GM21786 (cell line): ENCODE measurements at regions not wholly inside any gene's neighbourhood (a gene's known extent, or its start where the extent isn't known, plus 50 kb on each side); places are given as distances from the start of the nearest gene placed in this dataset.

Experiments used
- ATAC-seq: cut with Tn5 transposase; IDR thresholded peaks from one replicate; pipeline ENCODE4 v1.9.1; 2021; ENCODE audit not compliant: unreplicated experiment

- ATAC-seq = no peak
Observed at GRCh38 chr2:6054161-6054671, 362.0 kb downstream of the SOX11 start.

GRCh38 chr2:6060992-6061663, 368.9 kb downstream of the SOX11 start:
- no peak for ATAC-seq

- no peak for ATAC-seq
Observed at GRCh38 chr2:6064757-6065156, 372.6 kb downstream of the SOX11 start.

- ATAC-seq = no peak
Observed at GRCh38 chr2:6065703-6066102, 373.5 kb downstream of the SOX11 start.

- no peak for ATAC-seq
Observed at GRCh38 chr2:6067089-6067488, 374.9 kb downstream of the SOX11 start.

- ATAC-seq = no peak
Observed at GRCh38 chr2:6067806-6068205, 375.6 kb downstream of the SOX11 start.

- ATAC-seq = no peak
Observed at GRCh38 chr2:6068429-6068828, 376.2 kb downstream of the SOX11 start.

- no peak for ATAC-seq
Observed at GRCh38 chr2:6069381-6069780, 377.2 kb downstream of the SOX11 start.

- ATAC-seq = no peak
Observed at GRCh38 chr2:6071519-6071918, 379.3 kb downstream of the SOX11 start.

- ATAC-seq = no peak
Observed at GRCh38 chr2:6072276-6072675, 380.1 kb downstream of the SOX11 start.

- ATAC-seq = no peak
Observed at GRCh38 chr2:6072768-6073167, 380.6 kb downstream of the SOX11 start.

- no peak for ATAC-seq
Observed at GRCh38 chr2:6073191-6074088, 381.3 kb downstream of the SOX11 start.

- no peak for ATAC-seq
Observed at GRCh38 chr2:6074089-6074643, 382.0 kb downstream of the SOX11 start.

- no peak for ATAC-seq
Observed at GRCh38 chr2:6077585-6077984, 385.4 kb downstream of the SOX11 start.

- ATAC-seq = no peak
Observed at GRCh38 chr2:6078414-6078813, 386.2 kb downstream of the SOX11 start.

- no peak for ATAC-seq
Observed at GRCh38 chr2:6079405-6079804, 387.2 kb downstream of the SOX11 start.

GRCh38 chr2:6080932-6081753, 389.0 kb downstream of the SOX11 start:
- ATAC-seq = no peak

- no peak for ATAC-seq
Observed at GRCh38 chr2:6081955-6082624, 389.9 kb downstream of the SOX11 start.

GRCh38 chr2:6082625-6083018, 390.4 kb downstream of the SOX11 start:
- ATAC-seq = no peak

GRCh38 chr2:6083136-6083535, 391.0 kb downstream of the SOX11 start:
- ATAC-seq = no peak
